ENCODE measurements at regions not wholly inside any gene's neighbourhood (a gene's known extent, or its start where the extent isn't known, plus 50 kb on each side); places are given as distances from the start of the nearest gene placed in this dataset.

- Histone ChIP-seq H3K79me2 (ENCODE audit: insufficient read depth, low read length) (no peaks in the 10 kb centered on the region), H3K9me3 (ENCODE audit: low read depth, low read length) (no peaks in the 10 kb centered on the region), H3K4me3 (ENCODE audit: insufficient read depth, low read length) (no peak overlapping the region), H3K4me1 (ENCODE audit: insufficient read depth, low read length) (no peaks in the 10 kb centered on the region), H2AFZ (ENCODE audit: low read length) (no peak overlapping the region), H3K27me3 (ENCODE audit: insufficient read depth, low read length) (no peaks in the 10 kb centered on the region), H3K4me2 (ENCODE audit: insufficient read depth, low read length) (no peak overlapping the region), H3K36me3 (ENCODE audit: insufficient read depth, low read length) (no peaks in the 10 kb centered on the region), H4K20me1 (ENCODE audit: insufficient read depth, low read length) (no peaks in the 10 kb centered on the region), H3K27ac (ENCODE audit: low read depth, low read length) (no peak overlapping the region)
- DNase-seq (ENCODE audit: insufficient read length, low spot score, missing footprints): no peak
- TF ChIP-seq, protein P1, sequence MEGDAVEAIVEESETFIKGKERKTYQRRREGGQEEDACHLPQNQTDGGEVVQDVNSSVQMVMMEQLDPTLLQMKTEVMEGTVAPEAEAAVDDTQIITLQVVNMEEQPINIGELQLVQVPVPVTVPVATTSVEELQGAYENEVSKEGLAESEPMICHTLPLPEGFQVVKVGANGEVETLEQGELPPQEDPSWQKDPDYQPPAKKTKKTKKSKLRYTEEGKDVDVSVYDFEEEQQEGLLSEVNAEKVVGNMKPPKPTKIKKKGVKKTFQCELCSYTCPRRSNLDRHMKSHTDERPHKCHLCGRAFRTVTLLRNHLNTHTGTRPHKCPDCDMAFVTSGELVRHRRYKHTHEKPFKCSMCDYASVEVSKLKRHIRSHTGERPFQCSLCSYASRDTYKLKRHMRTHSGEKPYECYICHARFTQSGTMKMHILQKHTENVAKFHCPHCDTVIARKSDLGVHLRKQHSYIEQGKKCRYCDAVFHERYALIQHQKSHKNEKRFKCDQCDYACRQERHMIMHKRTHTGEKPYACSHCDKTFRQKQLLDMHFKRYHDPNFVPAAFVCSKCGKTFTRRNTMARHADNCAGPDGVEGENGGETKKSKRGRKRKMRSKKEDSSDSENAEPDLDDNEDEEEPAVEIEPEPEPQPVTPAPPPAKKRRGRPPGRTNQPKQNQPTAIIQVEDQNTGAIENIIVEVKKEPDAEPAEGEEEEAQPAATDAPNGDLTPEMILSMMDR (IDR thresholded peaks at IDR 0.05; ENCODE audit: extremely low read depth, low read depth, low read length): no peak
These were observed 181.8 kb upstream of the RALGAPA2 start for GRCh38 chr20:20894280-20894679.

DNA sequence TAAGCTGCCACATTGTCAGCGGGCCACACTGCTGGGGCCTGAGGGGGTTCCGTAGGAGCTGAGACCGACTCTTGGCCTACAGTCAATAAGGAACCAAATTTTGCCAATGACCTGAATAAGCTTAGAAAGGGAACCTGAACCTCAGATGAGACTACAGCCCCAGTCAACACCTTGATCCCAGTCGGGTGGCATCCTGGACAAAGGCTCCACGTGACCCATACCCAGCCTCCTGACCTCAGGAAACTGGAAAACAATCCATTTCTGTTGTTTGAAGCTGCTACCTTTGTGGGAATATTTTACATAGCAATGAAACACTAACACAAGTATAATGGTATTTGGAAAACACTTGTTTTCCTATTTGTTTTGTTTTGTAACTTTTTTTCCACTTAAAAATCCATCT, 179.9 kb upstream of the RALGAPA2 start:
- Histone ChIP-seq H3K27me3 (ENCODE audit: insufficient read depth, low read length) (no peaks in the 10 kb centered on the region), H3K27ac (ENCODE audit: low read depth, low read length) (no peak overlapping the region), H3K4me2 (ENCODE audit: insufficient read depth, low read length) (no peak overlapping the region), H3K9me3 (ENCODE audit: low read depth, low read length) (no peaks in the 10 kb centered on the region), H3K79me2 (ENCODE audit: insufficient read depth, low read length) (no peaks in the 10 kb centered on the region), H3K4me1 (ENCODE audit: insufficient read depth, low read length) (no peaks in the 10 kb centered on the region), H4K20me1 (ENCODE audit: insufficient read depth, low read length) (no peaks in the 10 kb centered on the region), H3K4me3 (ENCODE audit: insufficient read depth, low read length) (no peak overlapping the region), H3K36me3 (ENCODE audit: insufficient read depth, low read length) (no peaks in the 10 kb centered on the region), H2AFZ (ENCODE audit: low read length) (no peak overlapping the region)
- DNase-seq (ENCODE audit: insufficient read length, low spot score, missing footprints): no peak
- TF ChIP-seq, protein P1 (IDR thresholded peaks at IDR 0.05; ENCODE audit: extremely low read depth, low read depth, low read length): no peak

GRCh38 chr20:20890751-20891150, 178.3 kb upstream of the RALGAPA2 start:
- DNase-seq (ENCODE audit: insufficient read length, low spot score, missing footprints): no peak
- Histone ChIP-seq H3K27ac (ENCODE audit: low read depth, low read length) (no peak overlapping the region), H3K36me3 (ENCODE audit: insufficient read depth, low read length) (no peaks in the 10 kb centered on the region), H3K27me3 (ENCODE audit: insufficient read depth, low read length) (no peaks in the 10 kb centered on the region), H3K79me2 (ENCODE audit: insufficient read depth, low read length) (no peaks in the 10 kb centered on the region), H3K4me3 (ENCODE audit: insufficient read depth, low read length) (no peak overlapping the region), H3K4me2 (ENCODE audit: insufficient read depth, low read length) (no peak overlapping the region), H2AFZ (ENCODE audit: low read length) (no peak overlapping the region), H4K20me1 (ENCODE audit: insufficient read depth, low read length) (no peaks in the 10 kb centered on the region), H3K9me3 (ENCODE audit: low read depth, low read length) (no peaks in the 10 kb centered on the region), H3K4me1 (ENCODE audit: insufficient read depth, low read length) (no peaks in the 10 kb centered on the region)
- TF ChIP-seq, protein P1 (IDR thresholded peaks at IDR 0.05; ENCODE audit: extremely low read depth, low read depth, low read length): no peak

GRCh38 chr20:20888936-20889335, 176.5 kb upstream of the RALGAPA2 start:
- no peak for DNase-seq (ENCODE audit: insufficient read length, low spot score, missing footprints)
- no peaks in the 10 kb centered on the region for H3K79me2 ChIP-seq (ENCODE audit: insufficient read depth, low read length)
- H3K4me2 ChIP-seq (ENCODE audit: insufficient read depth, low read length): no peak overlapping the region
- H3K9me3 ChIP-seq (ENCODE audit: low read depth, low read length): no peaks in the 10 kb centered on the region
- no peaks in the 10 kb centered on the region for H4K20me1 ChIP-seq (ENCODE audit: insufficient read depth, low read length)
- H3K4me3 ChIP-seq (ENCODE audit: insufficient read depth, low read length): no peak overlapping the region
- H2AFZ ChIP-seq (ENCODE audit: low read length): no peak overlapping the region
- H3K27me3 ChIP-seq (ENCODE audit: insufficient read depth, low read length): no peaks in the 10 kb centered on the region
- TF ChIP-seq, protein P1 (IDR thresholded peaks at IDR 0.05; ENCODE audit: extremely low read depth, low read depth, low read length): no peak
- no peak overlapping the region for H3K27ac ChIP-seq (ENCODE audit: low read depth, low read length)
- no peaks in the 10 kb centered on the region for H3K36me3 ChIP-seq (ENCODE audit: insufficient read depth, low read length)
- no peaks in the 10 kb centered on the region for H3K4me1 ChIP-seq (ENCODE audit: insufficient read depth, low read length)

Measured in osteoblast (primary cell).